AG09309 (cell line): ENCODE measurements at regions not wholly inside any gene's neighbourhood (a gene's known extent, or its start where the extent isn't known, plus 50 kb on each side); places are given as distances from the start of the nearest gene placed in this dataset.

Experiments
- DNase-seq: peaks from one replicate; pipeline ENCODE4 v3.0.0-alpha.2; 2010; ENCODE audit warnings: low read depth
- H3K4me3 ChIP-seq: 2 replicates; pipeline ENCODE4 v1.5.1; 2011; ENCODE audit warnings: mild to moderate bottlenecking, low read depth, low read length, moderate library complexity; ENCODE audit not compliant: control insufficient read depth
- TF ChIP-seq, protein P1 (sequence below): IDR thresholded peaks from 2 replicates; pipeline ENCODE4 v1.5.1; 2011; ENCODE audit warnings: mild to moderate bottlenecking, low read depth, low read length, inconsistent platforms; ENCODE audit not compliant: insufficient read depth, control insufficient read depth; ENCODE audit errors: missing control alignments

DNA sequence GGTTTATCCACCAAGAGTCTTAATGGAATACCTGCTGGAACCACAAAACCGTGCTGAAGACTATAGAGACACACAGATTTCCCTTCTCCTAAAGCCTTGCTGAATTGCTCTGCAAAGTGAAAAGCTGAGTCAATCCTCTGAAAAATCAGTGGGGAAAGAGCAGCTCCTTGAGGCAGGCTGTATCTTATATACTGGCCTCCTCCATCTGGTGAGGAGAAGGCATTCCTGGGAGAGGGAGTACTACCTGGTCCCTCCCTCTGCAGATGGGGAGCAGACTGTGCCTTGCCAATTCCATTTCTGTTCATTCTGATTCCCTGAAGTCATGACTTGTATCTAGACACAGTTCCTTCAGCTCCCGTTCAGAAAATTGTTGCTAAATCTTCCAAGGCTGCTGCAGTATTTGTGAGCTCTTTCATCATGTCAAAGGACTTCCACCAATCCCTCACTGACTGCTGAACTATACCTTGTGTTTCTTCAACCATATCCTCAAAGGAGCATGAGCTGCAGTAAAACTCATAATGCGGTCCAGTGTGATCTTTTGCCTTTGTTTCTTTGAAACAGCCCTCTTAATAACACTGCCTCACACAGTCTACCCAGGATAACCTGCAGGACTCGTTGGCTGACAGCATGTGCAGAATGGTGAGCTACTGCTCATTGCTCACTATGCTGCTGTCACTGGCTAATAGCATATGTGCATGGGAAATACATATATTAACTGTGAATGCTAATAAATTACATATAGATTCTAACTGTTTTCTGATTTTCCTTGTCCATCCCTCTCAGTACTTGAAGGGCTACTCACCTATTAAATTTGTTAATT is 84.5 kb downstream of the FOXD1 start:
- DNase-seq, result peak; percentile 74

DNA sequence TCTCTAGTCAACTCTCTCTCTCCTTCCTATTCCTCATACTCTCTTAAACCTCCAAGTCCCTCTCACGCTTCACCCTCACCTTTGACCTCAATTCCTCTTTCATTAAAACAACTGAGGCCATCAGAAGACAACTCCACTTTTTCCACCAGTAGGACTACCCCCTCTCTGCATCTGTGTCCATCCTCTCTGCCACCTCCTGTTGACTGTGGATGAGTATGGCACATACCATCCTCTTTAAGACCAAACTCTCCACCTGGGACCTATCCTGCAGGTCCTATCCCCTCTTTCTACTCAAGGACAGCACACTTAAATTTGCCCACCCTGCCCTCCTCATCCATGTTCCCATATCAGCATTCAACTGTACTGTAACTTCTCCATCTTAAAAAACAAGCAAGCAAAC is 89.2 kb downstream of the FOXD1 start:
- no peak for DNase-seq
- no peak overlapping the region for H3K4me3 ChIP-seq
- TF ChIP-seq, protein P1, sequence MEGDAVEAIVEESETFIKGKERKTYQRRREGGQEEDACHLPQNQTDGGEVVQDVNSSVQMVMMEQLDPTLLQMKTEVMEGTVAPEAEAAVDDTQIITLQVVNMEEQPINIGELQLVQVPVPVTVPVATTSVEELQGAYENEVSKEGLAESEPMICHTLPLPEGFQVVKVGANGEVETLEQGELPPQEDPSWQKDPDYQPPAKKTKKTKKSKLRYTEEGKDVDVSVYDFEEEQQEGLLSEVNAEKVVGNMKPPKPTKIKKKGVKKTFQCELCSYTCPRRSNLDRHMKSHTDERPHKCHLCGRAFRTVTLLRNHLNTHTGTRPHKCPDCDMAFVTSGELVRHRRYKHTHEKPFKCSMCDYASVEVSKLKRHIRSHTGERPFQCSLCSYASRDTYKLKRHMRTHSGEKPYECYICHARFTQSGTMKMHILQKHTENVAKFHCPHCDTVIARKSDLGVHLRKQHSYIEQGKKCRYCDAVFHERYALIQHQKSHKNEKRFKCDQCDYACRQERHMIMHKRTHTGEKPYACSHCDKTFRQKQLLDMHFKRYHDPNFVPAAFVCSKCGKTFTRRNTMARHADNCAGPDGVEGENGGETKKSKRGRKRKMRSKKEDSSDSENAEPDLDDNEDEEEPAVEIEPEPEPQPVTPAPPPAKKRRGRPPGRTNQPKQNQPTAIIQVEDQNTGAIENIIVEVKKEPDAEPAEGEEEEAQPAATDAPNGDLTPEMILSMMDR, result no peak

More for the DNA sequence above, 84.5 kb downstream of the FOXD1 start:
- TF ChIP-seq, protein P1, result peak; percentile 28
- no peak overlapping the region for H3K4me3 ChIP-seq

DNA sequence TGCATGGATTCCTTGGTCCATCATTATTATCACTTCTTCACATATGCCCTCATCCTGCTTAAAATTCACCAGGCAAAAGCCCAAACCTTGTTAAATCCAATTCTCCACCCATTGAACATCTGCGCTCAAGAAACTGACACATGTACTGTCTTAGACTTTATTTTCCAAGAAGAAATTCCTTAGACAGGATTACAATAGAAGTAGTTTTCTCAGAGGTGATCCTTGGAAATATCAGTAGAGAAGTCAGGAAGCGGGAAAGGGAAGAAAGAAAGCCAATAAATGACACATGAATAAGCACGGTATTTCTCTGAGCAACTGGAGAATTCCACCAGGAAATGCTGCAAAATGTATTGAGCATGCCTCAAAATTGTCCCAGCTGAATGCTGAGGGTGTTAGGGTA is 90.2 kb downstream of the FOXD1 start:
- no peak overlapping the region for H3K4me3 ChIP-seq
- TF ChIP-seq, protein P1, result no peak
- no peak for DNase-seq

DNA sequence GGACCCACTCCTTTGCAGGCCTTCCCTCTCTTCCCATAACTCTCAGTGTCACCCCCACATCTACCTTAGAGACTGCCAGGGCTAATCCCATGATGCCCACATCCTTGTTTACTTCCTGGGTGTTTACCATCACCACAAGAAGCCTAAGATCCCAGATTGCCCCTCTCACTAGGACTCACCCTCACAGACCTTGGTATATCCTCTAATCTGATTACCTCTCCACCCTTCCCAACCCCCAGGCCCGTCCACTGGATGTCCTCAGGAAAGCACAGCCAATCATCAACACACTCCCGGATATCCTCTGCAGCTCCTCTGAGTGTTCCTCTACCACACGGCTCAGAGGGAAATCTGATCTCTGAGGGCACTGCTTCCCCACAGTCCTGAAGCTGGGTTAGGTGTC is 91.0 kb downstream of the FOXD1 start:
- TF ChIP-seq, protein P1, result no peak
- H3K4me3 ChIP-seq, result no peak overlapping the region
- no peak for DNase-seq

DNA sequence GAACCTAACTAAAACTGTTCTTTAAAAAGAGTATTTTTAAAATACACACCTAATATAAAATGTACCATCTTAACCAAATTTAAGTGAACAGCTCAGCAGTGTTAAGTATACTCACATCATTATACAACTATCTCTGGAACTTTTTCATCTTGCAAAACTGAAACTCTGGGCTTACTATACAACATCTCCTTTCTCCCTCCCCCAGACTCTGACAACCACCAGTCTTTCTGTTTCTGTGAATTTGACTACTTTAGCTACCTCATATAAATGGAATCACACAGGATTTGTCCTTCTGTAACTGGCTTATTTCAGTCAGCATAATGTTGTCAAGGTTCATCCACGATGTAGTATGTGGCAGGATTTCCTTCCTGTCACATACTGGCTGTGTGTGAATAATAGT is 93.5 kb downstream of the FOXD1 start:
- no peak for DNase-seq
- TF ChIP-seq, protein P1, result no peak
- no peak overlapping the region for H3K4me3 ChIP-seq

DNA sequence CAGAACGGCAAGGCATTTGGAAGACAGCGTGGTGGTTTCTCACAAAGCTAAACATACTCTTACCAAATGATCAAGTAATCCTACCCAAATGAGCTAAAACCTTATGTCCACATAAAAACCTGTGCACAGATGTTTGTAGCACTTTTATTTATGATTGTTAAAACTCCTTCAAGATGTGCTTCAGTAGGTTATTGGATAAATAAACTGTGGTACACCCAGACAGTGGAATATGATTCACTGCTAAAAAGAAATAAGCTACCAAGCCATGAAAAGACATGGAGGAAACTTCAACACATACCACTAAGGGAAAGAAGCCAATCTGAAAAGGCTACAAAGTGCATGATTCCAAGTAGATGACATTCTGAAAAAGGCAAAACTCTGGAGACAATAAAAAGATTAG is 94.2 kb downstream of the FOXD1 start:
- no peak overlapping the region for H3K4me3 ChIP-seq
- no peak for DNase-seq
- TF ChIP-seq, protein P1, result no peak
